Epidermal melanocyte (primary cell): ENCODE measurements at regions not wholly inside any gene's neighbourhood (a gene's known extent, or its start where the extent isn't known, plus 50 kb on each side); places are given as distances from the start of the nearest gene placed in this dataset.
"Not testable (repeated sequence)": the region's sequence is repeated elsewhere in the genome, so short reads cannot be mapped to it uniquely, and the experiment has no call there.

Experiments
- DNase-seq: peaks from one replicate; pipeline ENCODE4 v3.0.0; 2011; ENCODE audit warnings: low spot score; ENCODE audit not compliant: insufficient read length

DNA sequence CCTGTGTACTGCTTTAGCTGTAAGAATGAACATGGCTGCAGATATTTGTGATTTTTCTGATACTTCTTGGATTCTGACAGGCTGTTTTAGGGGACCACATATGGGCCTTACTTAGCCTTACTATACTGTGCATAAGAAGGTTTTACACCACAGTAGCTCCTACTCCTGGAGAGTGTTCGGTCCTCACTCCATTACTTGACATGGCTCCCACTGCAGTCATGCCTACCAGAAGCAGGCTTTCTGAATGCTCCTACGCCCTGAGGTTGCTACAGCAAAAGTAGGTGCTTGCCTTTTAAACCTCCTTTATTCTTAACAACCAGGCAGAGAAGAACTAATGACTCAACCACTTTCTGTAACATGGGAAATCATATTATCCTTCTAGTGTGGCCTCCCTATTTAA, 125.2 kb upstream of the MAP2 start:
- DNase-seq: no peak

DNA sequence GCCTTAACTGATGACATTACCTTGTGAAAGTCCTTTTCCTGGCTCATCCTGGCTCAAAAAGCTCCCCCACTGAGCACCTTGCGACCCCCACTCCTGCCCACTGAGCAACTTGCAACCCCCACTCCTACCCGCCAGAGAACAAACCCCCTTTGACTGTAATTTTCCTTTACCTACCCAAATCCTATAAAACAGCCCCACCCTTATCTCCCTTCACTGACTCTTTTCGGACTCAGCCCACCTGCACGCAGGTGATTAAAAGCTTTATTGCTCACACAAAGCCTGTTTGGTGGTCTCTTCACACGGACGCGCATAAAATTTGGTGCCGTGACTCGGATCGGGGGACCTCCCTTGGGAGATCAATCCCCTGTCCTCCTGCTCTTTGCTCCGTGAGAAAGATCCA, 124.4 kb upstream of the MAP2 start:
- DNase-seq: not testable (repeated sequence)

DNA sequence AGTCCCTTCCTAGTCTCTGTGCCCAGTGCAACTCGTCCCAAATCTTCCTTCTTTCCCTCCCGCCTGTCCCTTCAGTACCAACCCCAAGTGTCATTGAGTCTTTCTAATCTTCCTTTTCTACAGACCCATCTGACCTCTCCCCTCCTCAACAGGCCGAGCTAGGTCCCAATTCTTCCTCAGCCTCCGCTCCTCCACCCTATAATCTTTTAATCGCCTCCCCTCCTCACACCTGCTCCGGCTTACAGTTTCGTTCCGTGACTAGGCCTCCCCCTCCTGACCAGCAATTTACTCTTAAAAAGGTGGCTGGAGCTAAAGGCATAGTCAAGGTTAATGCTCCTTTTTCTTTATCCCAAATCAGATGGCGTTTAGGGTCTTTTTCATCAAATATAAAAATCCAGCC, 123.1 kb upstream of the MAP2 start:
- not testable (repeated sequence) for DNase-seq

DNA sequence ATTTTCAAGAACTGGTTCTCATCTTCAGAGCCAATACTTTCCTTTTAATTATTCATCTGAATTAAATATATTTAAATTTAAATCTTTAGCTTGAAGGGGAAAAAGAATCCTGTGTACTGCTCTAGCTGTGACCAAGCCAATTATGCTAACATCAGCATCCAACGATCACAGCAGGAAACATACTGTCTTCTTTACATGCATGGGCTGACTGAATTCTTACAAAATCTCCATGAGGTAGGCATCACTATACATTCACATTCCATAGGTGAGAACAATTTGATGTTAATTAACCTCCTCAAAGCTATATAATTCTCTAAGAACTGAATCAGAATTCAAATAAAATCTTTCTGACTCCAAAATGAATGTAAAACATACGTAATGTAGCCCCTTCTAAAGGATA, 118.8 kb upstream of the MAP2 start:
- DNase-seq: no peak

DNA sequence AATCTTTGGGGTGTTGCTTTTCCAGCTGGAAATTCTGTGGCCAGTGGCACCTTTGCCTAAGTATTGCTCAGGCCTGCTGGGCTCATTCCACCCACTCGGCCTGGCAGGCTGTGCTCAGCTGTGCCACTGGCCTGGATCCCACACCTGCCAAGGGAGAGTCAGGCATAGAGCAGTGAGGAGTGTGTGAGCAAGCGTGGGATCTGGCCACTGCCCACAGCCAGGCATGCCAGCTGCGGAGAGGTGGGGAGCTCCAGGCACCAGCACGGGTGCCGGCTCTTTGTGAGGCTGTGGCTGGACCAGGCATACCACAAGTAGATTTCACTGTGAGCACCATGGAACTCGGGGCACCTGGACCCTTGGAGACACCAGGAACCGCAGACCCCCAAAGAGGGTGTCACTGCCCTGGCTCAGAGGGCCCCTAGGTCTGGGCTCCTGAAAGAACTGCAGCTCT, 118.1 kb upstream of the MAP2 start:
- DNase-seq: no peak

DNA sequence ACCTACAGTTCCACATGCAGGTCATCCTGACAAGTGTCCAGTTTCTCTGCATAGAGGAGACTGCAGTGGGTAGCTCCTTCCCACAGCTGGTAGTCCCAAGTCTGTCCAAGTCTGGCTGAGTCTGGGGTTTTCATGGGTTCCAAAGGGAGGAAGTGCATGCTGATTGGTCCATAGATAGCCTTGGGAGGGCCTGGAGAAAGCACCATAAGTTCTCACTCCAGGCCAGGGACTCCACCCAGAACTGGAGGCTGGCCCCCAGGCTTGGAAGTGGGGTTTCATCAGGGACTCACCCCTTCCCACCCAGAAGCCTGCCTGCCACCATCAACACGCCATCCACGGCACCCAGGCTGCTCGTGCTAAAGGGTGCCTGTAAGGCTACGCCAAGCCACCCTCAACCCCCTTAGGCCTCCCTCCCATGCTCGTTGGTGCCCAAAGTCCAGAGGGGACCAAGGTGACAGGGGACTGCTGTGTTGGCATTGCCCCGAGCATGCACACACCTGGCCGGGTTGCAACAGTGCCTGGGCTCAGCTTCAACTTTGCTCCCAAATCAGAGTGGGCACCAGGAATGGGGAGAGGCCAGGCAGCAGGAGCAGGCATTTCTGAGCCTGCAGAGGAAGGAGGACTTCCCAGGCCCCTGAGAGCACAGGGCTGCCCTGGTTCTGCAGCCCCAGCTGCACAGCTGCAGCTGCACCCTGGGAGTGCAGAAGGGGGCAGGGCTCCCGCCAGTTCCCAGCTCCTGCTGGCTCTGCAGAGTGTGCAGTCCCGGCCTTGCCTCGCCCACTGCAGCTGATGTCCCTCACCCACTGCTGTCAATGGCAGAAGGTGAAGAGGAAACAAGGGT, 116.5 kb upstream of the MAP2 start:
- no peak for DNase-seq

DNA sequence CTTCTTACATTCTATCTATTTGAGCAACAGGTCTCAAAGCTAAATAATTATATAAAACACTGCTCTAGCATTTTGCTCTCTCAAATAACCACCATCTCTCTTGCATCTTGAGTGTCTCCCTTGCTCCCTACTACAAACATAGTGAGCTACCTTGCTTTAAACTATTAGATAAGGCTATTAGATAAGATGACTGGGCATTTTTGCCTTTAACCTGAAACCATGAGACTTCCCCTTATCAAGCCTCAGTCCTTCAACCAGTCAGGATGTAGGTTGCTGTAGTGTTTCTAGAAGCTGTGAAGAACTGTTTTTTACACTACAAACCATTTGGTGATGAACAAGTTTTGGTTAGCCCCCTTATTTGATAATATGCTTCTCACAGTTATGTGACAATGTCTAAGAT, 115.4 kb upstream of the MAP2 start:
- DNase-seq: no peak

DNA sequence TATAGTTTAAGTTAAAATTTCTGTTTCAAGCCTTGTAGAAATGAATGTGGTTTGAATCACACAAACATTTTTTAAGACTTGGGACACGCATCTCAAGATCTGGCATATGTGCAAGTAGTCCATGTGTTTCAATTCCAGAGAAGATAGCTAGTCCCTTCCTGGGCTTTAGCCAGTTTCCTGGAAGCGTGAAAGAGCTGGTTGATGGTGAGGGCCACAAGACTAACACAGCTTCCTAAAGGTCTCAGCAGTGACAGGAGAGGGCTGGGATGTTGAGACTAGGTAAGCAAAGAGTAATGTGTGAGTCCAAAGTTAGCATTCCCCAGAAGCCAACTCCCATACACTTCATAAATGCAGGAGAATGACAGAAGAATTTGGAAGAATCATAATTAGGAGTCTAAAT, 111.9 kb upstream of the MAP2 start:
- no peak for DNase-seq

DNA sequence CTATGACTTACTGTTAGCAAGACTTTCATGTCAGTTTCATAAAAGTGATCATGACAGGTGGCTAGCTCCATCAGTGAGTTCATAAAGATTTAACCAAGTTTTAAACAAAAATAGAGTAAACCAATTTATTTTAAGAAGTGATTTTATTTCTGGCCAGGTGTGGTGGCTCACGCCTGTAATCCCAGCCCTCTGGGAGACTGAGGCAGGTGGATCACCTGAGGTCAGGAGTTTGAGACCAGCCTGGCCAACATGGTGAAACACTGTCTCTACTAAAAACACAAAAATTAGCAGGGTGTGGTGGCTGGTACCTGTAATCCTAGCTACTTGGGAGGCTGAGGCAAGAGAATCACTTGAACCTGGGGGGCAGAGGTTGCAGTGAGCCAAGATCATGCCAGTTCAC, 111.4 kb upstream of the MAP2 start:
- DNase-seq: not testable (repeated sequence)

DNA sequence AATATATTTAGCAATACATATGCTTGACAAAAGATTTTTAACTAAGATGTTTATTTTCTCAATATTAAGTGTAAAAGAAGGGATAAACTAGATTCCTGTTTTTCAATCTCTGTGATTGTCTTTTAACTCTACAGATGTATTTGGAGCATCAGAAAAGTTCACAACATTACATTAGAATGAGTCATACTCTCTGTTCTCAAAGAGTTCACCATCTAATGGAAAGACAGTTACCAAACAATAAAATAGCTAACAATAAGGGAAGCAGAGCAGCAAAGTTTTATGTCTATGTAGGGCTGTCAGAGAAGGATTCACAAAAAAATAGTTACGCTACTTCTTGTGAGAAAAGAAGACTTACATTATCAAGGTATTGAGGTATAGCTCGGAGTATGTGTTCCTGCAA, 109.2 kb upstream of the MAP2 start:
- no peak for DNase-seq

DNA sequence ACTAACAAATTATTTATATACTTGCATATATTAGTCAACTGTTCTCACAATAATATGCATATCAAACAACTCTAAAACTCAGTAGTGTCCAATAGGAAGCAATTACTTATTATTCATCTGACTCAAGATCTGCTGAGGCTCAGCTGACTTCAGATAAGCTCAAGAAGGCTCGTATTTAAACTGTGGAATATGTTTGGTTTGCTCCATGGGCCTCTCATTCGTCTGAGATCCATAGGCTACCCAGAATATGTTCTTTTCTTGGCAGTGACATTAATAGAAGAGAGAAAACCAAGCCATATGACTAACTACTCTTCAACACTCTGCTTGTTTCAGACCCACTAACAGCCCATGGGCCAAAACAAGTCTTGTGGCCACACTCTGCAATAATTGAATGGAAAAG, 107.7 kb upstream of the MAP2 start:
- DNase-seq: no peak

DNA sequence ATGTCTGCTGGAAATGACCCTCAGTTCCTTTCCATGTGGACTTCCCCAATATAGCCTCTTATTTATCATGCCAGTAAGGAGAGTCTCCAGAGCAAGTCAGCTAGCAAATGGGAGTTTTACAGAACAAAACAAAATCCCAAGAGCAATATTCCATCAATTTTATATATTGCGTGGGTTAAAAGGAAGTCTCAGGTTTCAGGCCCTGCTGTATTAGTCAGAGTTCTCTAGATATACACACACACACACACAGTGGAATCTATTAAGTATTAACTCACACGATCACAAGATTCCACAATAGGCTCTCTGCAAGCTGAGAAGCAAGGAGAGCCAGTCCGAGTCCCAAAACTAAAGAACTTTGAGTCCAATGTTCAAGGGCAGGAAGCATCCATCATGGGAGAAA, 102.8 kb upstream of the MAP2 start:
- no peak for DNase-seq

DNA sequence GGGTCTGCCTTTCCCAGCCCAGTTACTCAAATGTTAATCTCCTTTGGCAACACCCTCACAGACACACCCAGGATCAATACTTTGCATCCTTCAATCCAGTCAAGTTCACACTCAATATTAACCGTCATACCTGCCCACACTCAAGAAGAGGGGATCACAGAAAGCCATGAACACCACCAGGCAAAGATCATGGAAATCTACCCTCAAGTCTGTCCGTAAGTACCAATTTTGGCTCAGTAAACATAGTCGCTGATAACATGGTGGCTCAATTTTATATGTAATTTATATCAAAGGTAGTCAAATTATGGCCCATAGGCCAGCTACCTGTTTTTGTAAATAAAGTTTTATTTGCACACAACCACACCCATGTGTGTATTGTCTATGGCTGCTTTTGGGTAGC, 102.3 kb upstream of the MAP2 start:
- no peak for DNase-seq

DNA sequence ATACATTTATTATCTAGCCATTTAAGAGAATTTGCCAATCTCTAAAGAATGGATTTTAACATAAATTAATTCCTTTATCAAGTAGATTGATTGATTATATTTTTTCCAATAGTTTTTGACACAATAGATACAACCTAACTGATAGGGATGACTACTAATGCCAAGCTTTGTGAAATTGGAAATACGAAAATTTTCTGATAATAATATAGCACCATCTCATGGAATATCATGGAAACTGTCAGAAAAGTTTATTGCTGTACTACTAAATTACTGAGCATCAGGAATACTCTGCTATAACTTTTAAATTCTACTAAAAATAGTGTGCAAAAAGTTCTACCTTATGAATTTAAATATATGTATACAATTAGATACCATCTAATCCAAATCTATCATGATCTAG, 101.8 kb upstream of the MAP2 start:
- no peak for DNase-seq

DNA sequence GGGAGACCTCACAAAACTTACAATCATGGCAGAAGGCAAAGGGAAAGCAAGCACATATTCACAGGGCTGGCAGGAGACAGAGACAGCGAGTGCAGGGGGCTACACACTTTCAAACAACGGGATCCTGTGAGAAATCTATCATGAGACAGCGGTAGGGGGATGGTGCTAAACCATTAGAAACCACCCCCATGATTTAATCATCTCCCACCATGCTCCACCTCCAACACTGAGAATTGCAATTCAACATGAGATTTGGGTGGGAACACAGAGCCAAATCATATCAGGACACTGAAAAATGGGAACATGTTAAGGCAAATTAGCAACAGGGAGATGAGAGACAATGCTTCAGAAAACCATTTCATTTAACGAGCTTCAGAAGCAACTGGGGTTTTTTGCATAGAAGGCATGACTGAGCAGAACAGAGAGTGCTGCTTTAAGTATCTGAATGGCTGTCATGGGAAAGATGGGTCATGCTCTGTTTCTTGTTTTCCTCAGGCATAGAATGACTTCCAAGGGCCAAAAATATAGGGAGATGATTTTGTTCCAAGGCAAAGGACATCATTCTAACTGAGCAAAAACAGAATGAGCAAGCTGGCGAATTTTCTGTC, 100.8 kb upstream of the MAP2 start:
- no peak for DNase-seq

DNA sequence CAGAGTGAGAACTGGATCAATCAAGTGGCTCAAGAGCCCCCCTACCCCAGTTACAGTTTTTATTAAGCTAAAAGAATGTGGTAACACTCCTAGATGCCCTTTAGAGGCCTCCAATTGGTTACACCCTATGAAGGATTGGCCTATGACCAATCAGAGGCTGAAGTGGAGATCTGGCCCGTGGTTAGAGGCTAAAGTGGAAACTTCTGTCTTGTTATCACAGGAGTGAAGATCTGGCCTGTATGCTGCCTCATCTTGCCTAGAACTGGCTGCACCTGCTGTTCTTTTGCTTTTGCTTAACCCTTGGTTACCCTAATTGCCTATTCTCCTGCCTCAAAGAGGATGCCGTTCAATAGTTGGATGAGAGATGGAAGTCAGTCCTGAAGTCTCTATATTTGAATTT, 100.1 kb upstream of the MAP2 start:
- DNase-seq: no peak

DNA sequence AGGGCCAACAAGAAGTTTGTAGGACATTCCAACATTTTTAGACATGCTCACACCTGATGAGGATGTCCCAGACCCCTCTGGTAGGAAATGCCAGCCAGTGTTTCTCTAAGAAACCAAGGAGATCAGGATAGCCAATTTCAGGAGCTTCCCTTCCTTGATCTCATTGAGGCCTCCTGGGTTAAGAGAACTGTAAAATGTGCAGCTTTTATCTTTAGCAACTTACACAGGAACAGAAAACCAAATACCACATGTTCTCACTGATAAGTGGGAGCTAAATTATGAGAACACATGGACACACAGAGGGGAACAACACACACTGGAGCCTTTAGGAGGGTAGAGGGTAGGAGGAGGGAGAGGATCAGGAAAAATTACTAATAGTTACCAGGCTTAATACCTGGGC, 99.6 kb upstream of the MAP2 start:
- no peak for DNase-seq

DNA sequence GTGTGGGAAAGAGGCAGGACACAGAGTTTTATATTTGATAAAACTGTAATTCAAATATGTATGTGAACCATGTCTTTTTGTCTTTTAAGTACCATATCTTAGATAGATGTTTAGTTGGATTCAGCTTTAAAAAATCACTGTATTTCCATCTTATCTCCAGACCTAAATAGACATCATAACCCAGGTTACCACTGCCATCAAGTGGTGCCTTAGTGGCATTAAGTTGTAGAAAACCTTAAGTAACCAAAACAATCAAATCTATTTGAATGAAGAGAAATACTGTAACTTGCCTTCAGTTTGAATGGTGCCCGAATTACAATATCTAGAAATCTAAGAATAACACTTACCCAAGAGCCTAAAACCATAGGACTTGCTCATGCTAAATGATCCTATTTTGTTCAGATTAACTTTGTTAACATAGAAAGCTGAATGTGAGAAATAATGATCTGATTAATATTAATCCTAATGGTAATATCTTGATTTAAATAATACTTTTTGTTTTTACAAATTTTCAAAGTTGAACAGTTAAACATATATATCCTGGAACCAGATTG, 92.5 kb upstream of the MAP2 start:
- no peak for DNase-seq

DNA sequence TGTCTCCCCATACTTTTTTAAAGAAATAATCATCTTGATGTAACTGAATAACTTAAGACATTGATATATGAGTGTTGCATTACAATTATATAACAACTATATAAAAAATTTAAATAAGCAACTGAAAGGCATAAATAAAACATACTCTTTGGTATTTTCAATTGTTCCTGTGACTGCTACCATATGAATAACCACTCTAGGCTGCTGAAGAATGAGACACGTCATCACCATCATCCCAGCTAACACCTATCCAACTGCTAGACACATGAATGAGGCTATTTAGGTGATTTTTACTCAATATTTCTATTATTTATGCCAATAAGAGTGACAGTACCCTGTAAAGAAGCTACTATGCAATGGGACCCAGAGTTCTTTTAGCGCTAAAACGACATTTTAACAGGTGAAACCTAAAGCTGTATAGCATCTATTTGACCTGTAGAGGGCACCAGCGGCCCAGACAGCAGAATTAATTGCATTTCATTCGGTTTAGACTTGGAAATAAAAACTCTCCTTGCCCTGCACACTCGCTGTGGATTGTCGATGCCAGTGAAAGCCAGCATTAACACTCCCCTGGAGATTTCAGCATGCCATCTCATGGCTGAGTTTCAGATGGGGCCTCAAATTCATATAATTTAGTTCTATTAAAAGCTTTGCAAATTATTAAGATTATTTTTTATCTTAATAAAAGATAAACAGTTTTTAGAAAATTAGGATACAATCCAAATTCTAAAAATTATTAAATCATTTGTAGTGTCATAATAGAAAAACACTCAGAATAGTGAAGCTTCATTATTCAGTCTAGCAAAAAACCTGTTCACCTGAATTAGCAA, 89.4 kb upstream of the MAP2 start:
- peak; percentile 43 for DNase-seq

DNA sequence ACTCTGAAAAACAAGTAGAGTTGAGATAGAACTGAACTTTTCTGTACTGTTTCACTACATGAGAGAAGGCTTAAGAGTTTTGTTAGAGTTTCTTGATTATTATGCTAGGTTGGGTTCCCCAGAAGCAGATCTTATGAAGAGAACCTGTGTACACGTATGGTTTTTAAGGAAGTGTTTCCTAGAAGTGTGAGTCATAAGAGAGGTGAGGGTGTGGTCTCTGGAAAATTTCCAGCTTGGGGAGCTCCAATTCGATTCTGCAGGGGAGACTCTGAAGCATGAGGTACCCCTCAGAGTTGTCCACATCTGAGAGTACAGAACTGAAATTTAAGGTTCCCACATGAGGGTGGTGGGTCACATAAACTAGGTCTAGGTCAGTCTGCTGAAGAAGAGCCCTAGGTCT, 83.3 kb upstream of the MAP2 start:
- DNase-seq: no peak

DNA sequence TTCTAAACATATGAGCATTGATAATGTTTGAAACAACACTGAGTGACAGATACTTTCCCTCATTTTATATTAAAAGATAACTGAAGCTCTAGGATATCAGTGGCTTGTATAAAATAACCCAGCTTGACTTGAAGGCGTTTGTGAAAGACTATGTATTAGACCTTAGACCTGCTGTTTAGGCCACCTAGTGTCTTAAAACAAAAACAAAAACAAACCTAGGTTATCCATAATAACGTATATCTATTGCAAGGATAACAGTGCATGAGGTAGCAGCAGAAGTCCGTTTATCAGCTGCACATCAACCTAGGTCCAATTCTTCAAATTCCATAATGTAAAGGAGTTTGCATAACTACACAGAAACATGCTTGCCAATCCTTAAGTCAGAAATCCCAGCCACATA, 79.5 kb upstream of the MAP2 start:
- no peak for DNase-seq

DNA sequence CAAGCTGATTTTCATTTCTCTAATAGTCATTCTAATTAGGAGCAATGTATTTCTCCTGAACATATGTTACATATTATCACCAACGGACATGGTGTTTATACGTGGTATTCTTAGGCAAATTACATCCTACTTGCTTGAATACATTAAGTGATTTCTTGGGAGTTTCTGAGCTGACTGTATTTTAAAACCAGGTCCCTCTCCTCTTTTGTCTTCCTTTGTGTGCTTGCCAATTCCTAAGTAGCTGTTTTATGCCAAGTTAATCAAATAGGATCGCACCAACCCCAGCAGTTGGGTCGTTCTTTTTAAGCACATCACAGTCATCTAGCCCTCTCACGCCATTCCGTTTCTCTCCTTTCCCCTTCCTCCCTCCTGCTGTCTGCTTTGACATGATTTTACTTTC, 75.4 kb upstream of the MAP2 start:
- DNase-seq: no peak
